Tibial nerve (tissue), 3 donors: ENCODE measurements at regions not wholly inside any gene's neighbourhood (a gene's known extent, or its start where the extent isn't known, plus 50 kb on each side); places are given as distances from the start of the nearest gene placed in this dataset.

ENCODE experiments used
- POLR2A ChIP-seq, 2 donors: fragments of 450-650 bp; IDR thresholded peaks; one replicate each; pipeline ENCODE4 v1.6.1; 2017; ENCODE audit warnings: antibody characterized with exemption in 2 of 2, mild to moderate bottlenecking in 2 of 2, moderate library complexity in 2 of 2
- TF ChIP-seq, protein P1 (sequence below), 5 experiments: fragments of 200-600 bp in 3 of 5; fragments of 450-650 bp in 2 of 5; sonication (generic) in 3 of 5; IDR thresholded peaks; one replicate each; pipeline ENCODE4 v1.5.1; 2016 to 2019; ENCODE audit warnings: antibody characterized with exemption in 5 of 5, mild to moderate bottlenecking in 3 of 5, moderate library complexity in 2 of 5

DNA sequence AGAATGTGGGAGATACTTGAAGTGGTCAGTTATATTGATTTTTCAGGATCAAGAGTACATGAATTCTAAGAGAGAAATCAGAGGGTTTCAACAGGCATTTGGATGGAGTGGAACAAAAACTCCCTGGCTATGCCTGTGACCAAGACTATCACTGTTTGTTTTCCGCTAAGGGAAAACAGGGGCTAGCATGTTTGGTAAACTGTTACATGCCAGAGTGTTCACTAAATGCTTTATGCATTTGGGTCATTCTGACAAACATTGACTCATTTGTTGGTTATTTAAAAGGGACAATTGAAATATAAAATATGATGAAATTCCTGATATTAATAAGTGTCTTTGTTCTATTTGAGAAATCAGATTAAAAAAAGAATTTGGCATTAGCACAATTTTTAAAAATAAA is 603.9 kb upstream of the KCNMB2 start:
- TF ChIP-seq, protein P1, sequence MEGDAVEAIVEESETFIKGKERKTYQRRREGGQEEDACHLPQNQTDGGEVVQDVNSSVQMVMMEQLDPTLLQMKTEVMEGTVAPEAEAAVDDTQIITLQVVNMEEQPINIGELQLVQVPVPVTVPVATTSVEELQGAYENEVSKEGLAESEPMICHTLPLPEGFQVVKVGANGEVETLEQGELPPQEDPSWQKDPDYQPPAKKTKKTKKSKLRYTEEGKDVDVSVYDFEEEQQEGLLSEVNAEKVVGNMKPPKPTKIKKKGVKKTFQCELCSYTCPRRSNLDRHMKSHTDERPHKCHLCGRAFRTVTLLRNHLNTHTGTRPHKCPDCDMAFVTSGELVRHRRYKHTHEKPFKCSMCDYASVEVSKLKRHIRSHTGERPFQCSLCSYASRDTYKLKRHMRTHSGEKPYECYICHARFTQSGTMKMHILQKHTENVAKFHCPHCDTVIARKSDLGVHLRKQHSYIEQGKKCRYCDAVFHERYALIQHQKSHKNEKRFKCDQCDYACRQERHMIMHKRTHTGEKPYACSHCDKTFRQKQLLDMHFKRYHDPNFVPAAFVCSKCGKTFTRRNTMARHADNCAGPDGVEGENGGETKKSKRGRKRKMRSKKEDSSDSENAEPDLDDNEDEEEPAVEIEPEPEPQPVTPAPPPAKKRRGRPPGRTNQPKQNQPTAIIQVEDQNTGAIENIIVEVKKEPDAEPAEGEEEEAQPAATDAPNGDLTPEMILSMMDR (IDR thresholded peaks at IDR 0.05), result no peak
- no peak for TF ChIP-seq POLR2A (IDR thresholded peaks at IDR 0.05)
